ENCODE measurements at regions not wholly inside any gene's neighbourhood (a gene's known extent, or its start where the extent isn't known, plus 50 kb on each side); places are given as distances from the start of the nearest gene placed in this dataset.

DNA sequence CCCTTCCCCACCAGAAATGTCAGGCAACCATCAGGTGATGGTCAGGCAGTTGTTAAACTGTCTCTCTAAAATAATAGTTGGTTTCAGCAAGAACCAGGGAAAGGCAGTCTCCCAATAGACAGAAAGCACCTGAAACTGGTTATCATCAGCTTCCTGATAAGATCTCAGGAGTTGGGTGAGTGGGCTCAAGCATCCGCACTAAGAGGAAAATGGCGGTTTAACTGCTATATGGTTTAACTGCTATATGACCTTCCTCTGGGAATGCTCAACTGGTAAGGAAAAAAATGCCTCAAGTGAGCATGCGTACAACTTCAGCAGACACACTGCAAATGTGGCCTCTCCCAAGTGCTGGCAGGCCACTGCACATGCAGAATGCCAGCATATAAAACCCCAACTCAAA, 240.8 kb upstream of the CMC1 start:
- Histone ChIP-seq H3K4me3 (no peak overlapping the region), H3K27me3 (no peaks in the 10 kb centered on the region), H3K9me3 (no peaks in the 10 kb centered on the region), H3K36me3 (no peaks in the 10 kb centered on the region), H3K27ac (no peak overlapping the region), H3K4me1 (no peaks in the 10 kb centered on the region)
- TF ChIP-seq, protein P1, sequence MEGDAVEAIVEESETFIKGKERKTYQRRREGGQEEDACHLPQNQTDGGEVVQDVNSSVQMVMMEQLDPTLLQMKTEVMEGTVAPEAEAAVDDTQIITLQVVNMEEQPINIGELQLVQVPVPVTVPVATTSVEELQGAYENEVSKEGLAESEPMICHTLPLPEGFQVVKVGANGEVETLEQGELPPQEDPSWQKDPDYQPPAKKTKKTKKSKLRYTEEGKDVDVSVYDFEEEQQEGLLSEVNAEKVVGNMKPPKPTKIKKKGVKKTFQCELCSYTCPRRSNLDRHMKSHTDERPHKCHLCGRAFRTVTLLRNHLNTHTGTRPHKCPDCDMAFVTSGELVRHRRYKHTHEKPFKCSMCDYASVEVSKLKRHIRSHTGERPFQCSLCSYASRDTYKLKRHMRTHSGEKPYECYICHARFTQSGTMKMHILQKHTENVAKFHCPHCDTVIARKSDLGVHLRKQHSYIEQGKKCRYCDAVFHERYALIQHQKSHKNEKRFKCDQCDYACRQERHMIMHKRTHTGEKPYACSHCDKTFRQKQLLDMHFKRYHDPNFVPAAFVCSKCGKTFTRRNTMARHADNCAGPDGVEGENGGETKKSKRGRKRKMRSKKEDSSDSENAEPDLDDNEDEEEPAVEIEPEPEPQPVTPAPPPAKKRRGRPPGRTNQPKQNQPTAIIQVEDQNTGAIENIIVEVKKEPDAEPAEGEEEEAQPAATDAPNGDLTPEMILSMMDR (IDR thresholded peaks at IDR 0.05), result no peak
- intact Hi-C loops (cut with DNase I), result no loop called here
- no peak for DNase-seq (ENCODE audit: low spot score in 2 of 2)

DNA sequence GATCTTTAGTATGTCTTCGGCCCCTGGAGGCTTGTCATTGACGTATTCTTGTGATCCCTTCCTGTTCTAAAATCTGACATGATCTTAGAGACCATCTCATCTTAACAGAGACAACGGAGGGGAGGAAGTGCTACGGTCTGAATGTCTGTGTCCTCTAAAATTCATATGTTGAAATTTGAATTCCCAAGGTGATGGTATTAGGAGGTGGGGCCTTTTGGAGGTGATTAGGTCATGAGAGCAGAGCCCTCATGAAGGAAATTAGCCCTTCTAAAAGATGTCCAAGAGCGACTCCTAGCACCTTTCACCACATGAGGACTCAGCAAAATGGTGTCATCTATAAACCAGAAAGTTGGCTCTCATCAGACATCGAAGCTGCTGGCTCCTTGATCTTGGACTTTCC, 233.2 kb upstream of the CMC1 start:
- Histone ChIP-seq H3K27me3 (no peaks in the 10 kb centered on the region), H3K9me3 (no peaks in the 10 kb centered on the region), H3K4me3 (no peak overlapping the region), H3K27ac (no peak overlapping the region), H3K36me3 (no peaks in the 10 kb centered on the region), H3K4me1 (no peaks in the 10 kb centered on the region)
- intact Hi-C loops (cut with DNase I), result no loop called here
- no peak for DNase-seq (ENCODE audit: low spot score in 2 of 2)
- TF ChIP-seq, protein P1 (IDR thresholded peaks at IDR 0.05), result no peak

DNA sequence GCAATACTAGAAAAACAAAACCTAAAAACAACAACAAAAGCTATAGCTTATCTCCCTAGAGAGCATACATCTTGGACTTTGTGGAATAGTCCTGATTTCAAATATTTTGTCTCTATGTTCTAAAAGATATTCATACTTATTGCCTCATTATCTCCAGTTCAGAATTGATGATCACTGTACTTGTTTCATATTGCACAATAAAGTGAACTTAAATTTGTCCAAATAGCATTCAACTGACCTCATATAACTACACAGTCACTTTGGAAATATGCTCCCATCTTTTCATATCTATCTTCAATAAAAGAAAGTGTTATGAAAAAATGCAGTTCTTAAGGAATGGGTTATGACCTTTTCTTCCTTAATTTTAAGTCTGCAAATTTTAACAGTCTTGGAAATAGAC, 228.6 kb upstream of the CMC1 start:
- intact Hi-C loops (cut with DNase I), result no loop called here
- H3K9me3 ChIP-seq, result no peaks in the 10 kb centered on the region
- no peak overlapping the region for H3K4me3 ChIP-seq
- H3K4me1 ChIP-seq, result no peaks in the 10 kb centered on the region
- no peaks in the 10 kb centered on the region for H3K36me3 ChIP-seq
- no peak overlapping the region for H3K27ac ChIP-seq
- TF ChIP-seq, protein P1 (IDR thresholded peaks at IDR 0.05), result no peak
- no peak for DNase-seq (ENCODE audit: low spot score in 2 of 2)
- no peaks in the 10 kb centered on the region for H3K27me3 ChIP-seq

DNA sequence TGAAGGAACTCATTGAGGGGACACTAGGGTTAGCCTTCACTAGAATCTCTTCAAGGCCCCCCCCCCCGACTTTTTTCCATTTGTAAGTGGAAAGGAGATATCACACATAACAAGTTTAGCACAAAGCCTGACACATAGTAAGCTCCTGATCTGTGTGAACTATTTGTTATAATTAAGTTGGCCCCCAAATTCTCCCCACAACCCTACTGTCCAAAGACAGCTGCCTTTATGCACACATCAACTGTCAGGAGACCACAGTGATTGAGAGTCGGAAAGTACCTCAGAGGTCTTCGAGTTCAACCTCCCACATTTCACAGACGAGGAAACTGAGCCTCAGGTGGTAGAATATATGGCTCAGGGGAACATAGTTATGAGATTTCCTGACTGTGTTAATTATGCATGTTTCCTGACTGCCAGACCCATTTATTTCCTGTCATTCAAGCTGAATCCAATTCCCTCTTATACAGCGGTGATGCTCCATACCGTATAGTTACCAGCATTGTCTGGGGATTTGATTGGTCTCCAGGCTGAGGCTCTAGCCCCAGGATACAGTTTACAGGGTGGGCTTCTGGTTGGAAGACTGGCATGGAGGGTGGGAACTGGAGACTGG, 227.4 kb upstream of the CMC1 start:
- Histone ChIP-seq H3K27ac (no peak overlapping the region), H3K4me1 (no peaks in the 10 kb centered on the region), H3K36me3 (no peaks in the 10 kb centered on the region), H3K4me3 (no peak overlapping the region), H3K9me3 (no peaks in the 10 kb centered on the region), H3K27me3 (no peaks in the 10 kb centered on the region)
- TF ChIP-seq, protein P1 (IDR thresholded peaks at IDR 0.05), result no peak
- no peak for DNase-seq (ENCODE audit: low spot score in 2 of 2)
- intact Hi-C loops (cut with DNase I), result no loop called here

- no peak overlapping the region for H3K27ac ChIP-seq
- H3K4me3 ChIP-seq, result no peak overlapping the region
- no peaks in the 10 kb centered on the region for H3K4me1 ChIP-seq
- intact Hi-C loops (cut with DNase I), result no loop called here
- no peaks in the 10 kb centered on the region for H3K27me3 ChIP-seq
- H3K36me3 ChIP-seq, result no peaks in the 10 kb centered on the region
- DNase-seq (ENCODE audit: low spot score in 2 of 2), result no peak
- peaks cover 0 to 2% of the 10 kb centered on the region in 2 donors for H3K9me3 ChIP-seq
- TF ChIP-seq, protein P1 (IDR thresholded peaks at IDR 0.05), result no peak
Observed at GRCh38 chr3:28018925-28019718, 222.3 kb upstream of the CMC1 start.
